ENCODE measurements at regions not wholly inside any gene's neighbourhood (a gene's known extent, or its start where the extent isn't known, plus 50 kb on each side); places are given as distances from the start of the nearest gene placed in this dataset.
A peak's percentile ranks its signal among the peaks of the same experiment; 100 is the strongest.

GRCh38 chr12:3336606-3337311 lies 154.2 kb upstream of the PRMT8 start:
- DNase-seq: no peak

DNA sequence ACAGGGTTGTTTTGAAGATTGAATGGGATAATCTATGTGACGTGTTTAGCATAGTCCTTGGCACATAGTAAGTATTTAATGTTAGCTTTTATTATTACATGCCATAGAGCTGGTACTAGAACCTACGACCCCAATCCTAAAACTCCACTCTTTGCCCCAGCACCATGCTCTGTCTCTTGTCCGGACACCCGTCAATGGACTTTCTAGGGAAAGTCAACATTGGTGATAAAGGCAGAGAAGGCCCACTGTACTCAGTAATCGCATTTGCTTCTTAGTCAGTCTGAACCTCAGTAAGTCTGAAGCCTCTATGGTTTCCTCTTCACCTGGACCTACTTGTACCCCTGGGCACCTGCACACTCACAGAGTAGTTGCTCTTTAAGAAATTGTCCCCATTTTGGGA lies 153.1 kb upstream of the PRMT8 start:
- DNase-seq: no peak

GRCh38 chr12:3339221-3339620 lies 151.8 kb upstream of the PRMT8 start:
- no peak for DNase-seq

- DNase-seq: no peak
Observed at GRCh38 chr12:3341594-3341993, 149.4 kb upstream of the PRMT8 start.

DNA sequence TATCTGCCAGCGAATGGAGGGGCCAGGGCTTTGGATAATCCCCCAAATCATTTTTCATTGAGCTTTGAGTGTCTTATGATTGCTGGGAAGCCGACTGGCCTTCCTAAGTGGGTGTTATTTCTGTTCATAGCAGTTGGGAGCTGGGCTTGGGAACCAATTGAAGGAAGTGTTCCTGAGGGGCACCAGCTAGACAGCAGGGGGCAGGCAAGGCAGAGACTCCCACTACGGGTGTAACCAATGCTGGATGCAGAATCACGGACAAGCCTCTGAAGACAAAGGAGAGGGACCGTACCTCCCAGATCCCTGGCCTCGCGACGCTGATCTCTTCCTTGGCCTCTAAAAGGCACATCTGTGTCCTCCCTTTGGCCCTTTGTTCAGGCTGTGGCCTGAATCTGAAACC lies 149.0 kb upstream of the PRMT8 start:
- DNase-seq: peak in 1 of 2 donors; percentile 22

GRCh38 chr12:3348055-3348454 lies 142.9 kb upstream of the PRMT8 start:
- DNase-seq: no peak

GRCh38 chr12:3350432-3350831 lies 140.6 kb upstream of the PRMT8 start:
- no peak for DNase-seq

DNA sequence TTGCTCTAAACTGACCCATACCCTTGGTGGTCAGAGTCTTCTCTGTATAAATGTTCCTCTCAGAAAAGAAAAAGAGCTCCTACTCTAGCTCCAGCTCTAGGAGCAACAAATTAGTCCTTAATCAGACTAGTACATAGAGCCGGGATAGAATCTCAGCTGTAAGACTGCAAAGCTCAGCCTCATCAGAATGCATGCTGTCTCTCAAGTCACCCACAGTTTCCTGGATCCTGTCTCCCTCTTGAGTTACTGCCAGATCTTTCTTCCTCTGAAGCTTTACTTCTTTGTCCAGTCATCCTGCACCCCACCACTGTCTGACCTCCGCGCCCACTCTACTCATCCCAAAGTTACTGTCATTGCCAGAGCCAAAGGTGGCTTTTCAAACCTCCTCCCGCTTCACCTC lies 139.3 kb upstream of the PRMT8 start:
- no peak for DNase-seq

DNA sequence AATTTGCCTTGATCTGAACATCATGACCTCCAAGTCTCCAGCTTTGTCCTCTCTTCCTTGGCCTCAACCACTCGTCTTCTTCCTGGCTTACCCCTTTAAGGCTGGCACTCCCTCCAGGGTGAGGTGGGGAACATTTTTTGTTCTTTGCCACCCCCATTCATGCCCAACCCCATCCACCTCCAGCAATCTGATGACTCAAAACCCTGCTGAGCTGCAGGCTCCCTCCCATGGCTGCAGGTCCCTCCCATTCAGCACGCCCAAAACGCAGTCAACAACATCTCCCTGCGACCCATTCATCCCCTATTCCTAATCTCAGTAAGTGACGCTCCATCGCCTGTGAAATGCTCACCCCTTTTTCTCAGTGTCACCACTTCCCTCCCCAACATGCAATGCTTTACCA lies 138.8 kb upstream of the PRMT8 start:
- no peak for DNase-seq

DNA sequence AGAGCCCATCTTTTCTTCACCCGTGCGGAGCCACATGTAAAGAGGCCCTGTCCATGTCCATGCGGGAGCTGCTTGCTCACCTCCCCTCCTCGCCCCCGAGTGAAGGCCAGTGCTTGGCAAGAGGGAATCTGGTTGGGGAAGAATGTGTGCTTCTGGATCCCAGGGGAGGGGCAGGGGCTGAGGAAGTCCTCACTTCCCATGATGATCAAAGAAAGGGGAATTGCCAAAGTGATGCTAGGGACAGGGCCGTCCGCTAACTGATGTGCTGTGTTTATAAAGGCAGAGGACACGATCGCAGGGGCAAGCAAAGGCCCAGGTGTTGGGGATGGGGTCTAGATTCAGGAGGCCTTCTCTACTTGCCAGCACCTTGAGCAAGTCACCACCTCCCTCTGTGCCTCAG lies 137.4 kb upstream of the PRMT8 start:
- no peak for DNase-seq

DNA sequence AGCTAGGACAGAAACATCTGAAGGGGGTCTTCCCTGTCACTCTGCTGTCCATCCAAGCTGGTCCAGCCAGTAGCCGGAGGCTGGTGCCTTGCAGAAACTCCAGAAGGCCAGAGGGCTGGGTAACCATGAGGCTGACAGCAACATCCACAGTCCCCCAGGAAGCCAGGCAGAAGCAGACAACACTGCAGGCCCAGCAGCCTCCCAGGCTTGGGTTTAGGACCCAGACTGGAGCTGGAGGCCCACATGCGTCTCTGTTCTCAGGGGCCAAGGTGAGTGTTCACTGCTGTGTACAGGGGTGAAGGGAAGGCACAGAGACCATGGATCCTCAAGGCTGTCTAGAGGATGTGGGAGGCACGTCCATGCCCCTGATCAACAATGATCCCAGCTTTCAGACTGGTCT lies 136.4 kb upstream of the PRMT8 start:
- DNase-seq: no peak

- no peak for DNase-seq
Observed at GRCh38 chr12:3355378-3355900, 135.6 kb upstream of the PRMT8 start.

DNA sequence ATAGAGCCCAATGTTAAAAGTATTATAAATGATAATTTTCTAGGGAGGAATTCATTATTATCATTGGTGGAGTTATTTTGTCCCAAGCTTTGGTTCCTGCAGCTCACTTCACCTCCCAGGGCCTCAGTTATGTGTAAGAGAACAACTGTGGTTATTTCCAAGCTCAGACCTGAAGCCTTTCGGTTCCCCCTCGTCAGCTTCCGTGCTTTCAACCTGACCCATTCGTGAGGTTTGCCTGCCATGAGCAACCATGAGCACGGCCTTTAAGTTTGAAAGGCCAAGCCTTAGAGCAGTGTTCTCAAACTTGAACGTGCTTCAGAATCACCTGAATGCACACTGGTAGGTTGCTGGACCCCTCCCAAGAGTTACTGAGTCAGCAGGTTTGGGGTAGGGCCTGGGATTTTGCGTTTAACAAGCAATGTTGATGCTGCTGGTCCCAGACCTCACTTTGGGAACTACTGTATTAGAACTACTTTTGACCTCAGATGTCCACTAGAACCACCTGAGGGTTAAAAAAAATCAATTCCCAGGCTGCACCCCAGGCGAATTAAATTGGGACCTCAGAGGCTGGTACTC lies 133.0 kb upstream of the PRMT8 start:
- DNase-seq: no peak

DNA sequence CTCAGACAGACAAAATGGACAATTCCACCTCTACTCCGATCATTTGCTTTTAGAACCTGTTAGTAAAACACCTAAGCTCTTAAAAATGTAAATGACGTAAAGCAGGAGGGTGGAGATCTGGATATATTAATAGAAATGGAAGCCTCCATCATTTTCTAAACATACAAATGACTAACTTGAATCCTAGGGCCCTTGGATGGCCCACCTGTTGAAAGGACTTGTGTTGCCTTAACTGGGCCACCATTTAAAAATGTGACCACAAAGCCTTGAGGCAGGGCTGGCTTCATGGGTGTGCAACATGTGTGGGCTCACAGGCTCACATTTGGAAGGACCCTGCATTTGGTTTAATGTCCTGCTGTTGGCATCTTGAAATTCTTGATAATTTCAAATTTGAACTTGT lies 131.5 kb upstream of the PRMT8 start:
- DNase-seq: no peak

DNA sequence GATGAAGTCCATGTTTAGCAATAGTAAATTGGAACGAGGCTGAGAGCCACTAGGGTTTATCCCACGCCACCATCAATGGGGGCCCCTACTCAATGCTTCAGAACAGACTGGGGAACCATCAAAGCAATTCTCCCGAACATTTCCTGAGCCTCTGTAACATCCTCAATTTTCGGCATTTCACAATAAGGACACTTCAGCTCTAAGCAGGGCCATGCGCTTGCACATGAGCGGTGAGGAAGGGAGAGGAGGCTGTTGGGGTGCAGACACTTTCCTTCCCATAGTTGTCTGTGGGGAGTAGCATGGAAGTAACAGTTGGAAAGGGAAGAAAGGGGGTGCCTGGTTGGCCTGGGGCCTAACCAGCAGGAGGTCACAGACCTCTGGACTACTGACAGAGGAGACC lies 129.9 kb upstream of the PRMT8 start:
- DNase-seq: peak; percentile 39 to 40

DNA sequence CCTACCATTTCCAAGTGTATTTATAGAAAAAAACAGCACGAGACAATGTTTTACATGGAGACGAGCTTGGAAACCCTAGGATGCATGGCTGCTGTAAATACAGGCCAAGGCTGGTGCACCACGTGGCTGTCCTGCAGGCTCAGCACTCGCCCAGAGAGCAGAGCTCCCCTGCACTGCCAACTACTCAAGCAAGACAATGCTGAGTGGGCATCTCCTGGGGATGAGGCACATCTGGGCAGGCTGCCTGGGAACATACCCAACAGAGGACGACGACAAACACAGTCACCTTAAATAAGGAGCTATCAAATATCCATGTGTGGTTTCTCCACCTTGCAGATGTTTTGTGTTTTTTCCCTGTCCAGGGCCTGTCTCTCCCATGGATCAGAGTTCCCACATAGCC lies 128.3 kb upstream of the PRMT8 start:
- no peak for DNase-seq

DNA sequence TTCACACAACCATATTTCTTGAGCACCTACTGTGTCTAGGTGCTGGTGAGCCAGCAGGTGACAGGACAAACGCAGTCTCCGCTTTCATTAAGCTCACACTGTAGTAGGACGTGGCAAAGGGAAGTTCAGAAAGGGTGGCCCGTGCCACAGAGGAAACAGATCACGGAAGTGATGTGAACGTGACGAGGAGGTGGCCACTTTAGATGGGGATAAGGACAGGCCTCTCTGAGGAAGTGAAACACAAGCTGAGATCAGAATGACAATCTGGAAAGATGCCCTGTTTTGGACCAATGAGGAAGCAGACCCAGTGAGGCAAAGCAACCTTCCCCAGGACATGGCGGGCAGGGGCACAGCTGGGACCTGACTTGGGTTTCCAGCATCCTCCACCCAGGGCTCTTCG lies 127.4 kb upstream of the PRMT8 start:
- peak; percentile 56 to 73 for DNase-seq

- no peak for DNase-seq
Observed at GRCh38 chr12:3364226-3364625, 126.8 kb upstream of the PRMT8 start.

- DNase-seq: no peak
Observed at GRCh38 chr12:3364661-3365462, 126.1 kb upstream of the PRMT8 start.

- no peak for DNase-seq
Observed at GRCh38 chr12:3365463-3366411, 125.3 kb upstream of the PRMT8 start.

GRCh38 chr12:3366451-3367110 lies 124.4 kb upstream of the PRMT8 start:
- DNase-seq: no peak

All from inflammatory macrophage (primary cell).